GM20000 (cell line): ENCODE measurements at regions not wholly inside any gene's neighbourhood (a gene's known extent, or its start where the extent isn't known, plus 50 kb on each side); places are given as distances from the start of the nearest gene placed in this dataset.

ENCODE experiments used
- DNase-seq: peaks from one replicate; pipeline ENCODE4 v3.0.0; 2012; ENCODE audit warnings: low spot score
- TF ChIP-seq, protein P1 (sequence below): IDR thresholded peaks from 2 replicates; pipeline ENCODE4 v1.5.1; 2012; ENCODE audit warnings: mild to moderate bottlenecking, control low read depth; ENCODE audit errors: extremely low read depth, missing control alignments

DNA sequence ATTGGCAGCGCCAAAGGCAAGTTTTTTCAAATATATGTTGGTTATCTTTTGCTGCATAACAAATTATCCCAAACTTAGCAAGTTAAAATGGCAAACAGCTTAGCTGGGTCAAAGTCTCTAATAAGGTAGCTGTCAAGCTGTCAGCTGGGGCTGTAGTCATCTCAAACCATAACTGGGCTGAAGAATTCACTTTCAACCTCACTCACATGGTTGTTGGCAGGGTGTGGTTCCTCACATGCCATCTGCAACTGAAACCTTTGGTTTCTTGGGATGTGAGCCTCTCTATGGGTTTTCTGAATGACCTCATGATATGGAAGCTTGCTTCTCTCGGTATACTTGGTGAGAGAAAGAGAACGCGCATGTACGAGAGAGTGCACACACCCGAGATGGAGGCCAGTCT, 125.4 kb downstream of the LRIG3 start:
- TF ChIP-seq, protein P1, sequence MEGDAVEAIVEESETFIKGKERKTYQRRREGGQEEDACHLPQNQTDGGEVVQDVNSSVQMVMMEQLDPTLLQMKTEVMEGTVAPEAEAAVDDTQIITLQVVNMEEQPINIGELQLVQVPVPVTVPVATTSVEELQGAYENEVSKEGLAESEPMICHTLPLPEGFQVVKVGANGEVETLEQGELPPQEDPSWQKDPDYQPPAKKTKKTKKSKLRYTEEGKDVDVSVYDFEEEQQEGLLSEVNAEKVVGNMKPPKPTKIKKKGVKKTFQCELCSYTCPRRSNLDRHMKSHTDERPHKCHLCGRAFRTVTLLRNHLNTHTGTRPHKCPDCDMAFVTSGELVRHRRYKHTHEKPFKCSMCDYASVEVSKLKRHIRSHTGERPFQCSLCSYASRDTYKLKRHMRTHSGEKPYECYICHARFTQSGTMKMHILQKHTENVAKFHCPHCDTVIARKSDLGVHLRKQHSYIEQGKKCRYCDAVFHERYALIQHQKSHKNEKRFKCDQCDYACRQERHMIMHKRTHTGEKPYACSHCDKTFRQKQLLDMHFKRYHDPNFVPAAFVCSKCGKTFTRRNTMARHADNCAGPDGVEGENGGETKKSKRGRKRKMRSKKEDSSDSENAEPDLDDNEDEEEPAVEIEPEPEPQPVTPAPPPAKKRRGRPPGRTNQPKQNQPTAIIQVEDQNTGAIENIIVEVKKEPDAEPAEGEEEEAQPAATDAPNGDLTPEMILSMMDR = no peak
- no peak for DNase-seq

DNA sequence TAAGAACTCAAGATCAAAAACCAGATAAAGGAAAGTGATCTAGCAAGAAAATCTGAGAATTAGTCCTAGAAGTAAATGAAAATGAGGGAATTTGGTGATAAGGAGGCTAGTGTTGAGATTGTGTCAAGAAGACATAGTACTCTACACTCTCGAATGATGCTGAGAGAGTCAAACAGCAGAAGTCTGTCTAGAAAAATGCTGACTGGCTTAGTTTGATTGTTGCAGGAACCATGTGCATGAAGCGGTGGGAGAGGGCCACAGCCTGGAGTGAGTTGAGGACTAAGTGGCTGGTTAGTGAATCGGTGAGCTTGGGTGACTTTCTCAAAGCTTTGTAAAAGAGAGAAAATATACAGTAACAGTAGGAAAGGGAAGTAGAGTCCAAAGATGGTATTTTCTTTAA, 124.5 kb downstream of the LRIG3 start:
- DNase-seq = no peak
- TF ChIP-seq, protein P1 = no peak

- DNase-seq = no peak
- TF ChIP-seq, protein P1 = no peak
Observed at GRCh38 chr12:58801986-58802385, 118.3 kb downstream of the LRIG3 start.

- TF ChIP-seq, protein P1 = no peak
- no peak for DNase-seq
Observed at GRCh38 chr12:58803908-58804307, 116.4 kb downstream of the LRIG3 start.

GRCh38 chr12:58804749-58805148, 115.6 kb downstream of the LRIG3 start:
- TF ChIP-seq, protein P1 = peak; percentile 1
- peak; percentile 7 for DNase-seq

GRCh38 chr12:58809064-58809607, 111.2 kb downstream of the LRIG3 start:
- DNase-seq = no peak
- TF ChIP-seq, protein P1 = no peak

DNA sequence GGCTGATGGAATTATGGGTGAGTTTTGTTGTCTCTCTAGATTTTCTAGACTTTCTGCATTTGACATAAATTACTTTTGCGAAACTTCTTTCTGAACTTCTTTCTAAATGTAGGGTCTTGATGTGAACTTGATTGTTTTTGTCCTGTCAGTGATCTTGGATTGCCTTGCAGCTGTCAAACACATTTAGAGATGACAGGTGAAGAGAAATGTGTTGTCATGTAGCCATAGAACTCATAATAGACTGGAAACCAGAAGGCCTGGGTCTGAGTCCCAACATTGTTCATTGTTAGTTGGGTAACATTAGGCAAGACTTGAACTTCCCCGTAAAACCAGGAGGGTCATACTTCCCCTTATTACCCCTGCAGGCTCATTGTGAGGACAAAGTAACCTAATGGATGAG, 109.0 kb downstream of the LRIG3 start:
- TF ChIP-seq, protein P1 = no peak
- DNase-seq = no peak
